OCI-LY3 (cell line): ENCODE measurements at regions not wholly inside any gene's neighbourhood (a gene's known extent, or its start where the extent isn't known, plus 50 kb on each side); places are given as distances from the start of the nearest gene placed in this dataset.

Source experiments
- H2AFZ ChIP-seq: fragments of 200-600, 300-600 bp; shearing (Covaris generic); 2 replicates; pipeline ENCODE4 v1.6.0; 2014; ENCODE audit warnings: antibody characterized with exemption, low read depth, low read length
- H3K27ac ChIP-seq: fragments of 200-600, 300-600 bp; sonication (generic); 2 replicates; pipeline ENCODE4 v1.5.1; 2014; ENCODE audit warnings: mild to moderate bottlenecking, low read length, moderate library complexity, mixed read lengths
- H3K27me3 ChIP-seq: fragments of 200-600, 300-600 bp; sonication (generic); 2 replicates; pipeline ENCODE4 v1.6.1; 2014; ENCODE audit warnings: low read depth, low read length, mixed read lengths
- H3K36me3 ChIP-seq: fragments of 200-600, 300-600 bp; sonication (generic); replicated peaks from 2 replicates; pipeline ENCODE3; 2014; ENCODE audit warnings: low read depth, low read length, mixed read lengths
- H3K4me1 ChIP-seq: fragments of 300-600, 200-600 bp; sonication (generic); 2 replicates; pipeline ENCODE4 v1.6.1; 2014; ENCODE audit warnings: low read length, mixed read lengths
- H3K4me2 ChIP-seq: fragments of 200-600, 300-600 bp; sonication (generic); 2 replicates; pipeline ENCODE4 v1.6.1; 2014; ENCODE audit warnings: low read length, mixed read lengths
- H3K4me3 ChIP-seq: fragments of 300-600, 200-600 bp; sonication (generic); 2 replicates; pipeline ENCODE4 v1.5.1; 2014; ENCODE audit warnings: antibody characterized with exemption, mild to moderate bottlenecking, low read length, moderate library complexity
- H3K79me2 ChIP-seq: fragments of 300-600, 200-600 bp; shearing (Covaris generic); 2 replicates; pipeline ENCODE4 v1.6.1; 2014; ENCODE audit warnings: mild to moderate bottlenecking, low read length, mixed read lengths
- H3K9ac ChIP-seq: fragments of 300-600, 200-600 bp; shearing (Covaris generic); 2 replicates; pipeline ENCODE4 v1.6.0; 2014; ENCODE audit warnings: mild to moderate bottlenecking, low read length, moderate library complexity
- H3K9me3 ChIP-seq: fragments of 200-600, 300-600 bp; shearing (Covaris generic); 2 replicates; pipeline ENCODE4 v1.6.1; 2014; ENCODE audit warnings: low read length, mixed read lengths; ENCODE audit not compliant: insufficient read depth
- H4K20me1 ChIP-seq: fragments of 200-600, 300-600 bp; sonication (generic); 2 replicates; pipeline ENCODE4 v1.6.1; 2016; ENCODE audit warnings: low read length, mixed read lengths; ENCODE audit not compliant: insufficient read depth
- EZH2phosphoT487 ChIP-seq: fragments of 200-600 bp; shearing (Covaris generic); IDR thresholded peaks from 2 replicates; pipeline ENCODE4 v1.6.1; 2018; ENCODE audit warnings: antibody characterized with exemption, mixed run types, low read depth
- TF ChIP-seq, protein P1 (sequence below): fragments of 200-600, 300-600 bp; sonication (generic); IDR thresholded peaks from 2 replicates; pipeline ENCODE4 v1.5.1; 2014; ENCODE audit warnings: antibody characterized with exemption, low read length, low read depth

GRCh38 chr1:209102531-209102930, 481.0 kb upstream of the CAMK1G start:
- H3K4me3 ChIP-seq = no peak overlapping the region
- H2AFZ ChIP-seq = no peak overlapping the region
- no peaks in the 10 kb centered on the region for H3K9me3 ChIP-seq
- no peak for TF ChIP-seq EZH2phosphoT487
- TF ChIP-seq, protein P1, sequence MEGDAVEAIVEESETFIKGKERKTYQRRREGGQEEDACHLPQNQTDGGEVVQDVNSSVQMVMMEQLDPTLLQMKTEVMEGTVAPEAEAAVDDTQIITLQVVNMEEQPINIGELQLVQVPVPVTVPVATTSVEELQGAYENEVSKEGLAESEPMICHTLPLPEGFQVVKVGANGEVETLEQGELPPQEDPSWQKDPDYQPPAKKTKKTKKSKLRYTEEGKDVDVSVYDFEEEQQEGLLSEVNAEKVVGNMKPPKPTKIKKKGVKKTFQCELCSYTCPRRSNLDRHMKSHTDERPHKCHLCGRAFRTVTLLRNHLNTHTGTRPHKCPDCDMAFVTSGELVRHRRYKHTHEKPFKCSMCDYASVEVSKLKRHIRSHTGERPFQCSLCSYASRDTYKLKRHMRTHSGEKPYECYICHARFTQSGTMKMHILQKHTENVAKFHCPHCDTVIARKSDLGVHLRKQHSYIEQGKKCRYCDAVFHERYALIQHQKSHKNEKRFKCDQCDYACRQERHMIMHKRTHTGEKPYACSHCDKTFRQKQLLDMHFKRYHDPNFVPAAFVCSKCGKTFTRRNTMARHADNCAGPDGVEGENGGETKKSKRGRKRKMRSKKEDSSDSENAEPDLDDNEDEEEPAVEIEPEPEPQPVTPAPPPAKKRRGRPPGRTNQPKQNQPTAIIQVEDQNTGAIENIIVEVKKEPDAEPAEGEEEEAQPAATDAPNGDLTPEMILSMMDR = no peak
- no peaks in the 10 kb centered on the region for H4K20me1 ChIP-seq
- no peaks in the 10 kb centered on the region for H3K36me3 ChIP-seq
- H3K79me2 ChIP-seq = no peaks in the 10 kb centered on the region
- H3K9ac ChIP-seq = no peak overlapping the region
- 0 out of 2 replicates have a peak overlapping the region, but pooled peaks have one; percentile 51 for H3K4me2 ChIP-seq
- peaks cover 58% of the 10 kb centered on the region for H3K4me1 ChIP-seq
- peaks cover 33% of the 10 kb centered on the region; the same call in 1 of the 2 replicates for H3K27me3 ChIP-seq
- H3K27ac ChIP-seq = no peak overlapping the region

DNA sequence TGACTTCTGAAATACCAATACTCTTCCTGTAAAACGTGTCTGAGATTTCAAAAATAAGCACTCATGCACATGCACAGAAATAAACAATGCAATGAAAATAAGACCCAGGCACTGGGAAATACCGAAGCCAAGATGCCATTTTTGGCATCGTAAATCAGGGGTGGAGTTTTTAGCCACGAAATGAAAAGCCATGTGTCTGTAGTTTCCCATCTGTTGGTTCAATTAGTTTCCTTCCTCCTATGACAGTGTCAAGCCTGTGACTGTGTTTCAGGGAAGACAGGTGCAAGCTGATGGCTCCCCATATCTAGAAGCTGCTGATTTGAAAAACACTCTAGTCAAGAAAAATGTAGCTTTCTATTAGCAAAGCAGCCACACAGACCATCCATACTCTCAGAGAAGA, 480.4 kb upstream of the CAMK1G start:
- H3K9ac ChIP-seq = no peak overlapping the region
- H2AFZ ChIP-seq = 0 out of 2 replicates have a peak overlapping the region, but pooled peaks have one; percentile 33
- peaks cover 60% of the 10 kb centered on the region for H3K4me1 ChIP-seq

DNA sequence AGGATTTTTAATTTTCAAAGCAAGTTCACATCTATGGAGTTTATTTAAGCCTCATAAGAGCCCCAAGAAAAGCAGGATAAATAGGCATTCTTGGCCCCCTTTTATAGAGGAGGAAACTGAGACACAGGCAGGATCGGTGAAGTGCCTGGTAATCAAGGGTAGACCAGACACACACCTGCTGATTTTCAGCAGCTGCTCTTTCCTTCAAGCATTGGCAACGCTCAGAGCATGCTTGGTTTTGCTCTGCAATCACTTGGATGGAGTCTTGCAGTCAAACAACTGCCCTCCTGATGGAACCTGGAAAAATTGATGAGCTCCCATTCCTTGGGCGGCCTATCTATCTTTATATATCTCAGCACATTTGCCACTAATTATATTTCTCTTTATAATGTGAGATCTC, 478.9 kb upstream of the CAMK1G start:
- H4K20me1 ChIP-seq = no peaks in the 10 kb centered on the region
- no peak overlapping the region for H2AFZ ChIP-seq
- peaks cover 75% of the 10 kb centered on the region for H3K4me1 ChIP-seq
- no peak overlapping the region for H3K4me3 ChIP-seq
- TF ChIP-seq EZH2phosphoT487 = no peak
- TF ChIP-seq, protein P1 = no peak
- no peaks in the 10 kb centered on the region for H3K79me2 ChIP-seq
- no peaks in the 10 kb centered on the region for H3K9me3 ChIP-seq
- no peaks in the 10 kb centered on the region for H3K36me3 ChIP-seq
- no peak overlapping the region for H3K9ac ChIP-seq
- peaks cover 30% of the 10 kb centered on the region; the same call in 1 of the 2 replicates for H3K27me3 ChIP-seq
- H3K4me2 ChIP-seq = no peak overlapping the region
- no peak overlapping the region for H3K27ac ChIP-seq

More for the DNA sequence above, 480.4 kb upstream of the CAMK1G start:
- Histone ChIP-seq H4K20me1 (no peaks in the 10 kb centered on the region), H3K4me3 (peak overlapping the region; percentile 23), H3K36me3 (no peaks in the 10 kb centered on the region), H3K9me3 (no peaks in the 10 kb centered on the region), H3K79me2 (no peaks in the 10 kb centered on the region), H3K27me3 (peaks cover 30% of the 10 kb centered on the region; the same call in 1 of the 2 replicates), H3K27ac (no peak overlapping the region), H3K4me2 (peak overlapping the region; percentile 51)
- TF ChIP-seq, protein P1 = no peak
- no peak for TF ChIP-seq EZH2phosphoT487

GRCh38 chr1:209105701-209106100, 477.8 kb upstream of the CAMK1G start:
- H3K9ac ChIP-seq = no peak overlapping the region
- H3K4me2 ChIP-seq = no peak overlapping the region

More at GRCh38 chr1:209105701-209106100, 477.8 kb upstream of the CAMK1G start:
- no peaks in the 10 kb centered on the region for H3K9me3 ChIP-seq
- H2AFZ ChIP-seq = no peak overlapping the region
- peaks cover 24% of the 10 kb centered on the region; the same call in 1 of the 2 replicates for H3K27me3 ChIP-seq
- no peaks in the 10 kb centered on the region for H3K79me2 ChIP-seq
- no peak overlapping the region for H3K4me3 ChIP-seq
- no peak overlapping the region for H3K27ac ChIP-seq
- TF ChIP-seq, protein P1 = no peak
- TF ChIP-seq EZH2phosphoT487 = no peak
- peaks cover 86% of the 10 kb centered on the region for H3K4me1 ChIP-seq
- H3K36me3 ChIP-seq = no peaks in the 10 kb centered on the region
- no peaks in the 10 kb centered on the region for H4K20me1 ChIP-seq
